Activated T-cell treated with anti-CD3 and anti-CD28 coated beads, Interleukin-2, amount 50 U/mL, for 4 hours (primary cell): ENCODE measurements at regions not wholly inside any gene's neighbourhood (a gene's known extent, or its start where the extent isn't known, plus 50 kb on each side); places are given as distances from the start of the nearest gene placed in this dataset.
"Not testable (repeated sequence)": the region's sequence is repeated elsewhere in the genome, so short reads cannot be mapped to it uniquely, and the experiment has no call there.

Experiments
- ATAC-seq, 2 donors: fragments of 200-7000 bp; cut with Tn5 transposase; one replicate each; pipeline ENCODE4 v1.10.0; 2021
- DNase-seq: peaks from one replicate; pipeline ENCODE4 v3.0.0-alpha.2; 2020
- H3K27me3 Mint-ChIP-seq: one replicate; pipeline ENCODE4 v1.8.0; 2021; ENCODE audit warnings: low read depth, mixed read lengths
- H3K36me3 Mint-ChIP-seq: one replicate; pipeline ENCODE4 v1.8.0; 2022; ENCODE audit warnings: mixed read lengths; ENCODE audit not compliant: insufficient read depth
- H3K4me1 Mint-ChIP-seq: one replicate; pipeline ENCODE4 v1.8.0; 2021; ENCODE audit warnings: low read depth, mixed read lengths
- H3K4me3 Mint-ChIP-seq: one replicate; pipeline ENCODE4 v1.8.0; 2021; ENCODE audit warnings: mild to moderate bottlenecking, moderate library complexity, mixed read lengths
- H3K9me3 Mint-ChIP-seq: one replicate; pipeline ENCODE4 v1.8.0; 2021; ENCODE audit warnings: mixed read lengths

GRCh38 chr4:135864304-135864703 is 1662.7 kb upstream of the PABPC4L start:
- not testable (repeated sequence) for H3K36me3 Mint-ChIP-seq, ATAC-seq, DNase-seq, H3K4me1 Mint-ChIP-seq, H3K27me3 Mint-ChIP-seq, H3K4me3 Mint-ChIP-seq, H3K9me3 Mint-ChIP-seq

GRCh38 chr4:135840781-135841180 is 1639.2 kb upstream of the PABPC4L start:
- no peaks in the 10 kb centered on the region for H3K27me3 Mint-ChIP-seq
- H3K4me1 Mint-ChIP-seq = no peaks in the 10 kb centered on the region
- no peak for ATAC-seq
- no peak for DNase-seq
- no peaks in the 10 kb centered on the region for H3K36me3 Mint-ChIP-seq
- peaks cover 15% of the 10 kb centered on the region for H3K9me3 Mint-ChIP-seq
- H3K4me3 Mint-ChIP-seq = no peak overlapping the region

- DNase-seq (no peak), ATAC-seq (no peak)
- Mint-ChIP-seq H3K9me3 (peaks cover 13% of the 10 kb centered on the region), H3K36me3 (no peaks in the 10 kb centered on the region), H3K4me1 (no peaks in the 10 kb centered on the region), H3K27me3 (no peaks in the 10 kb centered on the region), H3K4me3 (no peak overlapping the region)
These were observed 1638.1 kb upstream of the PABPC4L start for GRCh38 chr4:135839712-135840111.

- Mint-ChIP-seq H3K9me3 (peaks cover 13% of the 10 kb centered on the region), H3K27me3 (no peaks in the 10 kb centered on the region), H3K4me3 (no peak overlapping the region), H3K4me1 (no peaks in the 10 kb centered on the region), H3K36me3 (no peaks in the 10 kb centered on the region)
- DNase-seq (no peak), ATAC-seq (no peak)
These were observed 1637.3 kb upstream of the PABPC4L start for GRCh38 chr4:135838889-135839288.

GRCh38 chr4:135834471-135834870 is 1632.9 kb upstream of the PABPC4L start:
- DNase-seq (no peak), ATAC-seq (no peak)
- no peaks in the 10 kb centered on the region for H3K27me3 Mint-ChIP-seq
- H3K4me3 Mint-ChIP-seq = no peak overlapping the region
- no peaks in the 10 kb centered on the region for H3K36me3 Mint-ChIP-seq
- H3K9me3 Mint-ChIP-seq = peaks cover 5% of the 10 kb centered on the region
- H3K4me1 Mint-ChIP-seq = no peaks in the 10 kb centered on the region

- no peaks in the 10 kb centered on the region for H3K36me3 Mint-ChIP-seq
- H3K9me3 Mint-ChIP-seq = peaks cover 5% of the 10 kb centered on the region
- no peaks in the 10 kb centered on the region for H3K27me3 Mint-ChIP-seq
- no peak for DNase-seq
- H3K4me1 Mint-ChIP-seq = no peaks in the 10 kb centered on the region
- H3K4me3 Mint-ChIP-seq = no peak overlapping the region
- no peak for ATAC-seq
These were observed 1631.9 kb upstream of the PABPC4L start for GRCh38 chr4:135833529-135833928.

GRCh38 chr4:135824759-135825296 is 1623.2 kb upstream of the PABPC4L start:
- no peaks in the 10 kb centered on the region for H3K36me3 Mint-ChIP-seq
- H3K27me3 Mint-ChIP-seq = no peaks in the 10 kb centered on the region
- H3K4me1 Mint-ChIP-seq = no peaks in the 10 kb centered on the region
- H3K9me3 Mint-ChIP-seq = peaks cover 9% of the 10 kb centered on the region
- no peak overlapping the region for H3K4me3 Mint-ChIP-seq
- DNase-seq (no peak), ATAC-seq (no peak)

- Mint-ChIP-seq H3K4me3 (no peak overlapping the region), H3K9me3 (peaks cover 10% of the 10 kb centered on the region), H3K36me3 (no peaks in the 10 kb centered on the region), H3K27me3 (no peaks in the 10 kb centered on the region), H3K4me1 (no peaks in the 10 kb centered on the region)
- no peak for ATAC-seq
- DNase-seq = no peak
These were observed 1603.2 kb upstream of the PABPC4L start for GRCh38 chr4:135804785-135805184.

GRCh38 chr4:135777361-135777760 is 1575.8 kb upstream of the PABPC4L start:
- peaks cover 4% of the 10 kb centered on the region for H3K9me3 Mint-ChIP-seq
- ATAC-seq (no peak), DNase-seq (no peak)
- H3K27me3 Mint-ChIP-seq = no peaks in the 10 kb centered on the region
- H3K36me3 Mint-ChIP-seq = no peaks in the 10 kb centered on the region
- H3K4me3 Mint-ChIP-seq = no peak overlapping the region
- H3K4me1 Mint-ChIP-seq = no peaks in the 10 kb centered on the region

GRCh38 chr4:135775909-135776308 is 1574.3 kb upstream of the PABPC4L start:
- no peak for DNase-seq
- ATAC-seq = no peak
- H3K9me3 Mint-ChIP-seq = peaks cover 7% of the 10 kb centered on the region
- H3K4me1 Mint-ChIP-seq = no peaks in the 10 kb centered on the region
- no peaks in the 10 kb centered on the region for H3K27me3 Mint-ChIP-seq
- H3K36me3 Mint-ChIP-seq = no peaks in the 10 kb centered on the region
- H3K4me3 Mint-ChIP-seq = no peak overlapping the region

- Mint-ChIP-seq H3K36me3 (no peaks in the 10 kb centered on the region), H3K27me3 (no peaks in the 10 kb centered on the region), H3K9me3 (peaks cover 7% of the 10 kb centered on the region), H3K4me1 (no peaks in the 10 kb centered on the region), H3K4me3 (no peak overlapping the region)
- ATAC-seq = no peak
- DNase-seq = no peak
These were observed 1568.9 kb upstream of the PABPC4L start for GRCh38 chr4:135770505-135770904.

GRCh38 chr4:135744928-135745327 is 1543.3 kb upstream of the PABPC4L start:
- ATAC-seq (no peak), DNase-seq (no peak)
- peaks cover 18% of the 10 kb centered on the region for H3K9me3 Mint-ChIP-seq
- no peaks in the 10 kb centered on the region for H3K36me3 Mint-ChIP-seq
- no peaks in the 10 kb centered on the region for H3K27me3 Mint-ChIP-seq
- no peaks in the 10 kb centered on the region for H3K4me1 Mint-ChIP-seq
- H3K4me3 Mint-ChIP-seq = no peak overlapping the region

- no peaks in the 10 kb centered on the region for H3K27me3 Mint-ChIP-seq
- no peaks in the 10 kb centered on the region for H3K36me3 Mint-ChIP-seq
- peaks cover 8% of the 10 kb centered on the region for H3K9me3 Mint-ChIP-seq
- no peaks in the 10 kb centered on the region for H3K4me1 Mint-ChIP-seq
- H3K4me3 Mint-ChIP-seq = no peak overlapping the region
- DNase-seq (no peak), ATAC-seq (no peak)
These were observed 1540.0 kb upstream of the PABPC4L start for GRCh38 chr4:135741583-135741982.

- H3K36me3 Mint-ChIP-seq = no peaks in the 10 kb centered on the region
- H3K27me3 Mint-ChIP-seq = no peaks in the 10 kb centered on the region
- H3K4me1 Mint-ChIP-seq = no peaks in the 10 kb centered on the region
- H3K9me3 Mint-ChIP-seq = peaks cover 4% of the 10 kb centered on the region
- ATAC-seq (no peak), DNase-seq (no peak)
- H3K4me3 Mint-ChIP-seq = no peak overlapping the region
These were observed 1537.8 kb upstream of the PABPC4L start for GRCh38 chr4:135739354-135739753.

- H3K4me3 Mint-ChIP-seq = no peak overlapping the region
- peaks cover 4% of the 10 kb centered on the region for H3K9me3 Mint-ChIP-seq
- no peaks in the 10 kb centered on the region for H3K36me3 Mint-ChIP-seq
- H3K27me3 Mint-ChIP-seq = no peaks in the 10 kb centered on the region
- ATAC-seq (no peak), DNase-seq (no peak)
- H3K4me1 Mint-ChIP-seq = no peaks in the 10 kb centered on the region
These were observed 1533.9 kb upstream of the PABPC4L start for GRCh38 chr4:135735512-135735911.

GRCh38 chr4:135732448-135732847 is 1530.9 kb upstream of the PABPC4L start:
- DNase-seq (no peak), ATAC-seq (no peak)
- H3K27me3 Mint-ChIP-seq = no peaks in the 10 kb centered on the region

More at GRCh38 chr4:135732448-135732847, 1530.9 kb upstream of the PABPC4L start:
- Mint-ChIP-seq H3K9me3 (peaks cover 4% of the 10 kb centered on the region), H3K4me1 (no peaks in the 10 kb centered on the region), H3K36me3 (no peaks in the 10 kb centered on the region), H3K4me3 (no peak overlapping the region)
